Activated T-cell treated with anti-CD3 and anti-CD28 coated beads, Interleukin-2, amount 50 U/mL, for 1 hour (primary cell): ENCODE measurements at regions not wholly inside any gene's neighbourhood (a gene's known extent, or its start where the extent isn't known, plus 50 kb on each side); places are given as distances from the start of the nearest gene placed in this dataset.
"Not testable (repeated sequence)": the region's sequence is repeated elsewhere in the genome, so short reads cannot be mapped to it uniquely, and the experiment has no call there.

Experiments used
- DNase-seq: peaks from one replicate; pipeline ENCODE4 v3.0.0-alpha.2; 2020

GRCh38 chr5:2111569-2112105 lies 228.9 kb upstream of the IRX4 start:
- DNase-seq = no peak

DNA sequence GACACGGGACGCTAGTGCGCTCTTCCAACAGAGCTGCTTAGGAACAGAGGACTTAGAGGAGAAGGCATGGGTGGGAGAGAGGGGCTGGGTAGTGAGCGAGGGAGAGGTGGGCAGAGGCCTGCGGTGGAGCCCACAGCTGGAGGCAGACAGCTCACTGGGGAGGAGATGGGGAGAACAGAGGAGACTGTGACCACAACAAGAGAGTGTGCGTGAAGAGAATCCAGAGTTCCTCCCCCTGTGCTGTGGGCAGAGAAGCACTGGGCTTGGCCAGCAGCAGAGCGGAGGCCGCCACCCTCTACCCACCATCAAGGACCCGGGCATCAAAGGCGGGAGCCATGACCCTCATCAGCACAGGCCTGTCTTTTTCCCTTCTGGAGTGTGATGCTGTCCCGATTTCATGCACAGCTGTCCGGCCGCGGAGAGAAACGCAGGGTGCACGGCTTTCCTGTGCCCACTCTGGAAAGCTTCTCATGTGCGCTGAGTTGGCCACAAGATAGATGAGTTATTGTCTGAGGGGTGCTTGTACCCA lies 228.3 kb upstream of the IRX4 start:
- no peak for DNase-seq

GRCh38 chr5:2110137-2110933 lies 227.6 kb upstream of the IRX4 start:
- DNase-seq = no peak

GRCh38 chr5:2109566-2109965 lies 226.8 kb upstream of the IRX4 start:
- DNase-seq = no peak

- DNase-seq = no peak
Measured at GRCh38 chr5:2106721-2107120, 224.0 kb upstream of the IRX4 start.

DNA sequence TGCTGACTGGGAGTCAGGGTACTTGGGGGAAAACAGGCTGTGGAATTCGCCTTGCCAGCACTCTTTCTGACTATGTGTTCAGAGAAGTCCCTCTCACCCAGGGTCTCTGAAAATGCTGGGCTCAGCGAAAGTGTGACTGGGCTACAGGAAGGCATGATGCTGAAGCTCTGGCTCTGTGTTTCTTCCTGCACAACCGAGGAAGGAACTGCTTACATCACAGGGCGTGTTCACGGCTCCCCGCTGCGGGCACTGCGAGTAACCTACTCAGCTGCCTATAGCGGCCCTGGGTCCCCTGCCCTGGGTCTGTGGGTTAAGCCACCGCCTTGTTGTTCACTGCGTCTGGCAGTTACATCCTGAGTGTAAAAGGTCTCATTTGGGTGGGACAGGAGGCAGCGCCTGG lies 222.4 kb upstream of the IRX4 start:
- no peak for DNase-seq

- DNase-seq = no peak
Measured at GRCh38 chr5:2103940-2104339, 221.2 kb upstream of the IRX4 start.

DNA sequence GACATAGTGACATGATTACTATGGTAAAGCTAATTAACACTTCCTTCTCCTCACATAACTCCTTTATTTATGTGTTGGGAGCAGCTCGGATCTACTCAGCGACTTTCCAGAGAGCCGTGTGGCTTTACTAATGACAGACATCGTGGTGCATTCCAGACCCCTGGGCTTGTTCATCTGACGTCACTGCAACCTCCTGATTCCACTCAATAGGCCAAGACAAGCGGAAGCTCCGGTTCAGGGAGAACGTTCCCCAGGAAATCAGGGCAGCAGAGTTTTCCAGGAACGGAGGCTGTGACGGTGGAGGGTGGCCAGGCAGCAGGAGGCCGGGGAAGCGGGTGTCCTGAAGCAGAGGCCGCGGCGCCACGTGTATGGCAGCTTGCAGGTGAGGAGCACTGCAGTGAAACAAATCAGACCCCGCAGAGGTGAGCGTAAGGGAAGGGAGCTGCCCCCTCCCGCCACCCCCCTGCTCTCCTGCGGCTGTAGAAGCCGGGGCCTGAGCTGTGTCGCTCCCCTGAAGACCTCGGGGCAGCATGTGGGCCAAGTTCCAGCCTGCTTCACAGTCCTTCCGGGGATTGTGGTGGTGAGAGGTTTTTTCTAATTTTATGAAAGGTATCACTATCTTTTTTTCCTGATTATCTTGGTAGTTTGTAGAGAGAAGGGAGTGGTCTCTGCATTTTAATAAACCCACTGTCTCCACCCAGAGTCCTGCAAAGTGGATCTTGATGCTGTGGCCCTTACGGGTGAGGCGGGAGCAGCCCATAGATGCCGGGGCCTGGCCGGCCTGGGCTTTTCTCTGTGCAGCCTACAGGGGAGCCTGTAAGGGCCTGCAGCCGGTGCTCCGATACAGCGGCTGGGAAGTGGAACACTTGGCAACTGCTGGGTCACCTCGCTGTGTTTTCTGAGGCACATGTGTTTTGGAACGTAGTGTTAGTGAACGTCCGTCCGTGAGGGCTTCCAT lies 220.4 kb upstream of the IRX4 start:
- no peak for DNase-seq

DNA sequence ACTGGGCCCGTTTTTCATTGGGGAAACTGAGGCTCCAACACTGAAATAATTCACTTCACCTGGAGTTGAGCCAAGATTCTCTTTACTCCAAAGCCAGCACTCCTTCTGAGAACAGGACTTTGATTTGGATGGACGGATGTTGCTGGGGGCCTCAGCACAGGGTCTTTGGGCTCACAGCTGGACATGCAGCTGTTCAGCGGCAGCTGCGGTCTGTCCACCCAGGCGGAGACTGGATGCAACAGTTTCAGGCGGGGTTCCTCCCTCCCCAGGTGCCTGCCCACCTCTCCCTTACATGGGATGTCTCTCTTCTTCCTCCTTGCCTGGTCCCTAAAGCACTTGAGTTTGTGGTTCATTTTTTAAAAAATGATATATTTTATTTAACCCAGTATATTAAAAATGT lies 219.0 kb upstream of the IRX4 start:
- no peak for DNase-seq

- no peak for DNase-seq
Measured at GRCh38 chr5:2096887-2097505, 214.3 kb upstream of the IRX4 start.

GRCh38 chr5:2095011-2095410 lies 212.3 kb upstream of the IRX4 start:
- no peak for DNase-seq

- no peak for DNase-seq
Measured at GRCh38 chr5:2094616-2094995, 211.9 kb upstream of the IRX4 start.

DNA sequence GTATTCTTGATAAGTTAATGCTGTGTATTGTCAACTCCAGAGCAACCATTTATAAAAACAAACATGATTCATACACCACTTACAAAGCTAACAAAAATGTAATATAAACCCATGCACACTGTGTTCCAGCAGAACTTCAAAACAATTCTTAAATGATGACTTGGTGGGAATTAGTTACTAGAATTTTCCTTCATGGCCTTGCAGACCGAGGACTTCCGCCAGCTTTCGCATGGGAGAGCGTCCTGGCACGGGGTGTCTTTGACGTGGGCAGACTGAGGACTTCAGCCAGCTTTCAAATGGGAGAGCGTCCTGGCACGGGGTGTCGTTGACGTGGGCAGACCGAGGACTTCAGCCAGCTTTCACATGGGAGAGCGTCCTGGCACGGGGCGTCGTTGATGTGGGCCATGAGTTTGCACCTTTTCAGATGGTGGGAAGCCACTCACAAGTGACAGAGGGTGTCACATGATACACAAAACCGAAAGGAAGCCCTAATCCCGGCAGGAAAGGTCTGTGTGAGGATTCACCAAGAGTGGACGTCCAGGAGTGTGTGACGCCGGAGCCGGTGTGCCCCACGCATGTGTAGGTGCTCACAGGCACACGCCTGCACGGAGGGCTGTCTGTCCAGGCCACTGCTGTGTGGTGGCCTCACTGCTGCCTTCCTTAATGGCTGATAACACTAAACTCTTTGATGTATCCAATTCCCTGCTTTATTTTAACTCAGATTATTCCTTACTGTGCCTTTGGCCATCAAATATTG lies 211.3 kb upstream of the IRX4 start:
- no peak for DNase-seq

DNA sequence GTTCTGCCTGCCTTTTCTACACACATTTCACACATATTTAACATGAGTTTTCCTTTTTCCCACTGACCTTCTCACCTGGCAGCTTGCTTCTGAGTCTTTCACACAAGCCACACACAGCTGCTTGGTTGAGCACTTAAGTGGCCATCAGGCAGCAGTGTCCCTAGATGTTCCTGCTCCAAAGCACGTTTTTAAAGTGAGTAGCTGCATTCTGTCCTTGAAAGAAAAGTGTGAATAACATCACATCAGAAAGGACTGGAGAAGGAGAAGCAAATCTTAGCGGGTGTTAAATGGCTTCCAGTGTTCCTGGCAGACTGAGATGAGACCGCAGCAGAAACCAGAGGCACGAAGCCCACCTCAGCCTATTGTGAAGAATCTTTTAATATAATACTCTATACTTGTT lies 209.2 kb upstream of the IRX4 start:
- no peak for DNase-seq

DNA sequence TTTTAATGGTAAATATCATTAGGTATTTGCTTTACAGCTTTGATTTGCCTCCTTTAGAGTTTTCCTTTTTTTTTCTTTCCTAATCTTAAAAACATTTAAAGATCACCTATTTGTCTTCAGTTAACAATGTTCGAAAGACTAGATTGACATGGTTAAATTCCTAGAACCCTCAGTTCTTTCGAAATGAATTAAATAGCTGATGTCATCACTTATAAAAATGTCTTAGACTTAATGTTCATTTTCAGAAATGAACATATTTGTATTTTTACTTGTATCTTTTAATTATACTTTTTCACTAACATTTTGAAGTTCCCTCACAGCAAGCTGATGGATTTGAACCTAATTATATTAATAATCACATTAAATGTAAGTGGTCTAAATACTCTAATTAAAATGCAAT lies 205.3 kb upstream of the IRX4 start:
- no peak for DNase-seq

DNA sequence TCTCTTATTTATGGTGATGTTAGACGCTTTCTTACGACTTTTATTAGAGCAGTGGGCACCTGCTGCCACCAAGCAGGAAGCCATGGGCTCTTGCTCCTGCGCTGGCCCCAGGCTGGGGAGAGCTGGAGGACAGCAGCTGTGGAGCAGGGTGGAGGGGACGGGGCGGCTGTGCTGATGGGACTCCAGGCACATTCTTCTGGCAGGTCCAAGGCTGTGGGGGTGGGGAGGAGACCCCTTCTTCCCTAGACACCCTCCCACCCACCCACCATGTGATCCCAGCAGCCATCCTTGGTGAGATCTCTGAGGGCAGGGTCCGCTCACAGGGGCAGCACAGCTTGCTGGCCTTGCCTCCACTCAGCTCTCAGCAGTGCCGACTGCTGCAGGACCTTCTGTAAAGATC lies 192.6 kb upstream of the IRX4 start:
- no peak for DNase-seq

GRCh38 chr5:2071562-2071961 lies 188.8 kb upstream of the IRX4 start:
- DNase-seq = no peak

GRCh38 chr5:2070787-2071186 lies 188.1 kb upstream of the IRX4 start:
- DNase-seq = not testable (repeated sequence)

DNA sequence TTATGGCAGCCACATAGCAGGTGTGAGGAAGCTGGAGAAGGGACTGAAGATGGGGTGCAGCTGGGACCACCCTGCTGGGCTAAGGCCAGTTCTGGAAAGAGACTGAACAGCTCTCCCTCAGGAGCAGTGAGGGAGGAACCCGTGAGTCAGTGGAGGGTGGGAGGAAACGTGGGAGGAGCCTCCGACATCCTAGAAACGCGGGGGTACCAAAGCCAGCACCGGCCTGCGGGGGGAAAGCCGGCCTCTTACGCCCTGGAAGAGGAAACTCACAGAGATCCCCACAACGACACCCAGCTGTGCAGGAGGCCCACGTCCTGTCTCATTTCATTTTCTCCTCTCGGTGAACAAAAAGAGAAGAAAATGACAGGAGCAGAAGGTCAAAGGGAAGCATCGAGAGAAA lies 185.8 kb upstream of the IRX4 start:
- DNase-seq = no peak

DNA sequence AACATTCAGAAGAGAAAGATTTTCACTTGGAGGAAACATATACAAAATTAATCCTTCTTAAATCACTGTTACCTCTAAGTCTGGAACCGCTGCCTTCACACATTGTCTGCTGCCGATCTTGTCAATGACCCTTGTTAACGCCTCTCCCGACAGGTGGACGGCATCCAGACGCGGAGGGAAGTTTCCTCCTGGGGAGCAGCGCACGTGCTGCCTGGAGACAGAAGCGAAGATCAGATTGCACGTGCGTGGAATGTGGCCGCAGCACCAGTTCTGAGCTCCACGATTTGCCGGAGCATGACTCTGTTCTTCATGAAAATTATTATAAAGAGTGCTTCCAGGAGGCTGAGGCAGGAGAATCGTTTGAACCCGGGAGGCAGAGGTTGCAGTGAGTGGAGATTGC lies 183.6 kb upstream of the IRX4 start:
- DNase-seq = no peak

GRCh38 chr5:2063380-2063779 lies 180.7 kb upstream of the IRX4 start:
- DNase-seq = not testable (repeated sequence)

- no peak for DNase-seq
Measured at GRCh38 chr5:2052687-2053086, 170.0 kb upstream of the IRX4 start.
